GM23248 (cell line): ENCODE measurements at regions not wholly inside any gene's neighbourhood (a gene's known extent, or its start where the extent isn't known, plus 50 kb on each side); places are given as distances from the start of the nearest gene placed in this dataset.

Experiments used
- DNase-seq: peaks from one replicate; pipeline ENCODE4 v3.0.0-alpha.2; 2015
- H2AFZ ChIP-seq: fragments of 200-600 bp; sonication (generic); 2 replicates; pipeline ENCODE4 v1.6.1; 2016; ENCODE audit warnings: antibody characterized with exemption
- H3F3A ChIP-seq: fragments of 200-600 bp; sonication (generic); 2 replicates; pipeline ENCODE4 v1.6.1; 2016; ENCODE audit warnings: mild to moderate bottlenecking, antibody characterized with exemption, mixed run types; ENCODE audit not compliant: insufficient read depth
- H3K27ac ChIP-seq: fragments of 200-600 bp; sonication (generic); 2 replicates; pipeline ENCODE4 v1.5.1; 2016; ENCODE audit warnings: mild to moderate bottlenecking
- H3K27me3 ChIP-seq: fragments of 200-600 bp; sonication (generic); replicated peaks from 2 replicates; pipeline ENCODE4 v1.6.1; 2016; ENCODE audit warnings: mild to moderate bottlenecking; ENCODE audit not compliant: insufficient read depth
- H3K36me3 ChIP-seq: fragments of 200-600 bp; sonication (generic); 2 replicates; pipeline ENCODE4 v1.6.1; 2016; ENCODE audit warnings: low read depth, mild to moderate bottlenecking
- H3K4me1 ChIP-seq: fragments of 200-600 bp; sonication (generic); 2 replicates; pipeline ENCODE4 v1.6.1; 2016; ENCODE audit warnings: mild to moderate bottlenecking; ENCODE audit not compliant: insufficient read depth
- H3K4me2 ChIP-seq: fragments of 200-600 bp; sonication (generic); one replicate; pipeline ENCODE4 v1.6.1; 2016; ENCODE audit warnings: mild to moderate bottlenecking; ENCODE audit not compliant: unreplicated experiment
- H3K4me3 ChIP-seq: fragments of 200-600 bp; sonication (generic); 2 replicates; pipeline ENCODE4 v1.5.1; 2016; ENCODE audit warnings: mild to moderate bottlenecking
- H3K79me2 ChIP-seq: fragments of 200-600 bp; sonication (generic); 2 replicates; pipeline ENCODE4 v1.6.1; 2016; ENCODE audit warnings: mild to moderate bottlenecking; ENCODE audit not compliant: insufficient read depth
- H3K9ac ChIP-seq: fragments of 200-600 bp; sonication (generic); 2 replicates; pipeline ENCODE4 v1.6.1; 2016; ENCODE audit warnings: mild to moderate bottlenecking
- H3K9me2 ChIP-seq: fragments of 200-600 bp; sonication (generic); 2 replicates; pipeline ENCODE4 v1.6.1; 2016; ENCODE audit warnings: mixed run types, mild to moderate bottlenecking, moderate library complexity; ENCODE audit not compliant: insufficient read depth
- H3K9me3 ChIP-seq: fragments of 200-600 bp; sonication (generic); one replicate; pipeline ENCODE4 v1.6.1; 2017; ENCODE audit warnings: low read depth
- H4K20me1 ChIP-seq: fragments of 200-600 bp; sonication (generic); 2 replicates; pipeline ENCODE4 v1.6.0; 2016; ENCODE audit not compliant: insufficient read depth
- EZH2 ChIP-seq: fragments of 200-600 bp; sonication (generic); IDR thresholded peaks from 2 replicates; pipeline ENCODE4 v1.6.1; 2018; ENCODE audit warnings: antibody characterized with exemption, mild to moderate bottlenecking; ENCODE audit not compliant: insufficient read depth, poor library complexity, severe bottlenecking
- EZH2phosphoT487 ChIP-seq: fragments of 200-600 bp; sonication (generic); IDR thresholded peaks from 2 replicates; pipeline ENCODE4 v1.6.1; 2018; ENCODE audit warnings: antibody characterized with exemption, moderate library complexity, mild to moderate bottlenecking, low read depth; ENCODE audit not compliant: insufficient read depth
- WGBS, 2 experiments: methylation state at CpG; one replicate each; pipeline ENCODE4 v1.1.6; 2015 to 2017; ENCODE audit warnings: low lambda C conversion rate in 2 of 2, low coverage in 1 of 2; ENCODE audit errors: missing lambda C conversion rate in 2 of 2; 5-methylcytosine and 5-hydroxymethylcytosine counted together
- in situ Hi-C: fragments of 300-500 bp; cut with MboI; formaldehyde crosslinking; loops from 2 replicates; pipeline ENCODE4 v1.15.0; 2020

DNA sequence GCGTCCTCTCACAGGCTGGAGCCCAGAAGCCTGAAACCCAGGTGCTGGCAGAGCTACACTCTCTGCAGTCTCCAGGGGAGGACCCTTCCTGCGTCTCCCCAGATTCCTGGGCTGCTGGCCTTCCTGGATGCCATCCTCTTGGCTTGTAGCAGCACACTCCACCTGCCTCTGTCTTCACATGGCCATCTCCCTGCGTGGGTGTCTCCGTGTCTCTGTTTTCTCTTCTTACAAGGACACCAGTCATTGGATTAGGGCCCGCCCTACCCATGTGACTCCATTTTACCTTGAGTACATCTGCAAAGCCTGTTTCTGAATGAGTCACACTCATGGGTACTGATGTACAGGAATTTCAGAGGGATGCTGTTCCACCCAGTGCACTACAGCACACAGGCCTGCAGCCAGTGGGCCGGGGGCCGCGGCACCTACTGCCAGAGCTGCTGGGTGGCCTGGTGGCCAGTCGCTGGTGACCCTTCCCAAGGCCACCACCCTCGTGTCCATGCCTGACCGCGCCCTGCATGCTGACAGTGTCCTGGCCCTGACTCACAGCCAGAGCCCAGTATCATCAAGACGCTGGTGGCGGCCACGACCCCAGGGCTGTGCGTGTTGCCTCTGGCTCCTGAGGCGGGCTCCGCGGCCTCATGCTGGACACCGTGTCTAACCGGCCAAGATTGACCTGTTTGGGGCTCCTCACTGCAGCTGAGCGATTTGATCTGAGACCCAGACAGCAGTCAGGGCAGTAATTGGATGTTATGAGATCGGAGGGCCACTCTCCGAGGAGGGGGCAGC, 63.6 kb upstream of the NKX1-1 start:
- H3K4me3 ChIP-seq: no peak overlapping the region
- no peaks in the 10 kb centered on the region for H4K20me1 ChIP-seq
- H3K27me3 ChIP-seq: peaks cover 19% of the 10 kb centered on the region
- H3K4me1 ChIP-seq: no peaks in the 10 kb centered on the region
- no peaks in the 10 kb centered on the region for H3K9me3 ChIP-seq
- no peaks in the 10 kb centered on the region for H3F3A ChIP-seq
- no peak for DNase-seq
- no peak overlapping the region for H3K9ac ChIP-seq
- H3K4me2 ChIP-seq: no peak overlapping the region
- no peaks in the 10 kb centered on the region for H3K9me2 ChIP-seq
- in situ Hi-C loops: no loop called here
- H3K79me2 ChIP-seq: no peaks in the 10 kb centered on the region
- H2AFZ ChIP-seq: no peak overlapping the region
- TF ChIP-seq EZH2phosphoT487: no peak
- TF ChIP-seq EZH2: no peak
- H3K36me3 ChIP-seq: no peaks in the 10 kb centered on the region
- no peak overlapping the region for H3K27ac ChIP-seq
- 72 to 79% methylated on average over 23 to 24 of the region's 24 CpGs for WGBS, 2 experiments

DNA sequence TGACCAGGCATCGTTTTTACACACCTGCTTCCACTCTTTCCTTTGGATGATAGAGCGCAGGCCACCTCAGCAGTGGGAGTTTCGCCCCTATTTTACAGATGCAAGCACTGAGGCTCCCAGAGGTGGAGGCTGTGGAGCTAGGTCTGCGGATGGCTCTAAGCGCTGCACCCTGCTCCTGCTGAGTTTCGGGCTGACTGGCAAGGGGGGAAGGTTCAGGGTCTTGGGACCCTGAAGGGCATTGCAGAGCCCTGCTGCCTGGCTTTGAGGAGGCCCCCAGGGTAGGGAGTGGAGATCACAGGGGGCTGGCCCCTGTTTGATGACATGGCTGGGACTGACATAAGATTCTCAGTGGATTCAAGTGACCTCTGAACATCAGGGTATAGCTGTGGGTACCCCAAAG, 62.8 kb upstream of the NKX1-1 start:
- no peak for DNase-seq
- Histone ChIP-seq H3K27ac (no peak overlapping the region), H2AFZ (no peak overlapping the region), H3K9me3 (no peaks in the 10 kb centered on the region), H3F3A (no peaks in the 10 kb centered on the region), H3K4me1 (no peaks in the 10 kb centered on the region), H4K20me1 (no peaks in the 10 kb centered on the region), H3K9me2 (no peaks in the 10 kb centered on the region), H3K79me2 (no peaks in the 10 kb centered on the region), H3K4me2 (no peak overlapping the region), H3K9ac (no peak overlapping the region), H3K36me3 (no peaks in the 10 kb centered on the region), H3K4me3 (no peak overlapping the region), H3K27me3 (peaks cover 25% of the 10 kb centered on the region)
- in situ Hi-C loops: no loop called here
- TF ChIP-seq EZH2phosphoT487 (no peak), EZH2 (no peak)
- 40 to 46% methylated on average over 6 of the region's 6 CpGs for WGBS, 2 experiments

DNA sequence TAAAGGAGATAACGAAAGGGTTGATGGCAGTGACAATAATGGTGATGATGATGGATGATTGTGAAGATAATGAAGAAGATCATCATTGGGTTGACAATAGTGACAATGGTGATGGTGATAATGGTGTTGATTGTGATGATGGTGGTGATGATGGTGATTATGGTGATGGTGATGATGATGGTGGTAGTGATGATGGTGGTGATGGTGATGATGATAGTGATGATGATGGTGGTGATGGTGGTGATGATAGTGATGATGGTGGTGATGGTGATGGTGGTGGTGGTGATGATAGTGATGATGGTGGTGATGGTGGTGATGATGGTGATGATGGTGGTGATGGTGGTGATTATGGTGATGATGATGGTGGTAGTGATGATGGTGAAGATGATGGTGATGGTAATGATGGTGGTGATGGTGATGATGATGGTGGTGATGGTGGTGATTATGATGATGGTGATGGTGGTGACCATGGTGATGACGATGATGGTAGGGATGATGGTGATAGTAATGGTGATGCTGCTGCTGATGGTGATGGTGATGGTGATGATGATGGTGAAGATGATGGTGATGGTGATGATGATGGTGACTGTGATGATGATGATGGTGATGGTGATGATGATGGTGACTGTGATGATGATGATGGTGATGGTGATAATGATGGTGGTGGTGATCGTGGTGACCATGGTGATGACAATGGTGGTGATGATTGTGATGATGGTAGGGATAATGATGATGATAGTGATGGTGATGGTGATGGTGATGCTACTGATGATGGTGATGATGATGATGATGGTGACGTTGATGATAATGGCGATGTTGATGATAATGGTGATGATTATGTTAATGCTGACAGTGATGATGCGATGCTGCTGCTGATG, 61.6 kb upstream of the NKX1-1 start:
- 67 to 70% methylated on average over 6 of the region's 6 CpGs for WGBS, 2 experiments
- in situ Hi-C loops: no loop called here

DNA sequence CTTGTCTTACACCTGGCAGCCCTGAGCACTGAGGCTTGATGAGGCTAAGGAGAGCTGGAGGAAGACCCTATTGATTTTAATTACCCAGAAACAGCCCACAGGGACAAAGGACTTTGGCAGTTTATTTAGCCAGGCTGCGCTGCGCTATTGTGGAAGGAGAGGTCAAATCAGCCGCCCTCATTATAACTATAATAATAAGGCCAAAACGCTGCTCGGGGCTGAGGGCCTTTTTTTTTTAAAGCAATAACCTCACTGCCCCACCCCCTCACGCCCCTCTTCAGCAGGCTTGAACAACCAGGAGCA, 60.6 kb upstream of the NKX1-1 start:
- Histone ChIP-seq H2AFZ (no peak overlapping the region), H3K27ac (no peak overlapping the region), H3K4me2 (no peak overlapping the region), H3K9me2 (no peaks in the 10 kb centered on the region), H3F3A (no peaks in the 10 kb centered on the region), H3K9me3 (no peaks in the 10 kb centered on the region), H4K20me1 (no peaks in the 10 kb centered on the region), H3K27me3 (peaks cover 37% of the 10 kb centered on the region), H3K9ac (no peak overlapping the region), H3K4me3 (no peak overlapping the region), H3K79me2 (no peaks in the 10 kb centered on the region), H3K4me1 (no peaks in the 10 kb centered on the region), H3K36me3 (no peaks in the 10 kb centered on the region)
- in situ Hi-C loops: no loop called here
- no peak for DNase-seq
- no peak for TF ChIP-seq EZH2
- TF ChIP-seq EZH2phosphoT487: no peak
- WGBS, 2 experiments: 50 to 53% methylated on average over 6 of the region's 6 CpGs

More for the DNA sequence above, 61.6 kb upstream of the NKX1-1 start:
- no peak overlapping the region for H3K4me2 ChIP-seq
- H3K27ac ChIP-seq: no peak overlapping the region
- TF ChIP-seq EZH2 (no peak), EZH2phosphoT487 (no peak)
- no peaks in the 10 kb centered on the region for H3K9me2 ChIP-seq
- peaks cover 36% of the 10 kb centered on the region for H3K27me3 ChIP-seq
- DNase-seq: no peak
- H2AFZ ChIP-seq: no peak overlapping the region
- H3K9ac ChIP-seq: no peak overlapping the region
- no peaks in the 10 kb centered on the region for H3K4me1 ChIP-seq
- H3F3A ChIP-seq: no peaks in the 10 kb centered on the region
- H3K4me3 ChIP-seq: no peak overlapping the region
- H4K20me1 ChIP-seq: no peaks in the 10 kb centered on the region
- no peaks in the 10 kb centered on the region for H3K36me3 ChIP-seq
- no peaks in the 10 kb centered on the region for H3K79me2 ChIP-seq
- H3K9me3 ChIP-seq: no peaks in the 10 kb centered on the region
